IMR-90 (cell line): ENCODE measurements at regions not wholly inside any gene's neighbourhood (a gene's known extent, or its start where the extent isn't known, plus 50 kb on each side); places are given as distances from the start of the nearest gene placed in this dataset.

Experiments used
- ATAC-seq: fragments of 200-7000 bp; cut with Tn5 transposase; 2 replicates; pipeline ENCODE4 v1.9.1; 2020; ENCODE audit warnings: low read depth, mild to moderate bottlenecking, moderate library complexity
- BruUV-seq: library from RNA; stranded (reverse); fragments of 400-500 nt; replicated peaks from 2 replicates; lab custom pipeline; 2021; lab: Mats Ljungman, UMichigan
- CTCF ChIA-PET: fragments of 300-600 bp; formaldehyde crosslinking; extraction: SDS; loops from one replicate; lab custom pipeline; 2021; ENCODE audit warnings: antibody characterized with exemption; lab: Yijun Ruan, JAX
- POLR2A ChIA-PET: fragments of 300-600 bp; sonication (Branson Sonifier 250); formaldehyde crosslinking; loops from one replicate; lab custom pipeline; 2022; ENCODE audit warnings: antibody characterized with exemption; ENCODE audit not compliant: unreplicated experiment; lab: Charles Lee
- DNase-seq: peaks from one replicate; pipeline ENCODE4 v3.0.0; 2013
- H2AFZ ChIP-seq: replicated peaks from 2 replicates; pipeline ENCODE3; 2013; ENCODE audit warnings: low read length, mild to moderate bottlenecking; ENCODE audit not compliant: poor library complexity
- H2AK5ac ChIP-seq: 2 replicates; pipeline ENCODE4 v1.6.1; 2013; ENCODE audit warnings: low read depth, low read length, inconsistent platforms
- H2AK9ac ChIP-seq: replicated peaks from 2 replicates; pipeline ENCODE3; 2013; ENCODE audit warnings: mild to moderate bottlenecking, low read depth, low read length, moderate library complexity; ENCODE audit not compliant: poor library complexity
- H2BK120ac ChIP-seq: 2 replicates; pipeline ENCODE4 v1.6.1; 2013; ENCODE audit warnings: low read depth, low read length, inconsistent platforms
- H2BK15ac ChIP-seq: 3 replicates; pipeline ENCODE4 v1.6.1; 2013; ENCODE audit warnings: low read depth, low read length, inconsistent platforms
- H2BK20ac ChIP-seq: 2 replicates; pipeline ENCODE4 v1.6.1; 2013; ENCODE audit warnings: low read depth, mild to moderate bottlenecking, inconsistent platforms, low read length, moderate library complexity
- H2BK5ac ChIP-seq: 2 replicates; pipeline ENCODE4 v1.6.1; 2013; ENCODE audit warnings: mild to moderate bottlenecking, low read depth, low read length, inconsistent platforms; ENCODE audit not compliant: poor library complexity, severe bottlenecking
- H3K14ac ChIP-seq: replicated peaks from 2 replicates; pipeline ENCODE4 v1.6.1; 2013; ENCODE audit warnings: low read depth, low read length, inconsistent platforms
- H3K18ac ChIP-seq: 2 replicates; pipeline ENCODE4 v1.6.1; 2013; ENCODE audit warnings: low read depth, low read length, control low read depth
- H3K23ac ChIP-seq: 2 replicates; pipeline ENCODE4 v1.6.1; 2013; ENCODE audit warnings: low read depth, low read length, inconsistent platforms
- H3K27ac ChIP-seq: 2 replicates; pipeline ENCODE4 v1.5.1; 2013; ENCODE audit warnings: mild to moderate bottlenecking, control low read depth, low read length; ENCODE audit not compliant: insufficient read depth
- H3K27me3 ChIP-seq: 2 replicates; pipeline ENCODE4 v1.6.1; 2013; ENCODE audit warnings: low read length; ENCODE audit not compliant: control insufficient read depth, insufficient read depth
- H3K36me3 ChIP-seq: 2 replicates; pipeline ENCODE4 v1.6.1; 2013; ENCODE audit warnings: low read length, mixed read lengths; ENCODE audit not compliant: control insufficient read depth, insufficient read depth
- H3K4ac ChIP-seq: 2 replicates; pipeline ENCODE4 v1.6.1; 2013; ENCODE audit warnings: low read depth, low read length, inconsistent platforms
- H3K4me1 ChIP-seq: 2 replicates; pipeline ENCODE4 v1.6.1; 2013; ENCODE audit warnings: low read length, mixed read lengths; ENCODE audit not compliant: control insufficient read depth, insufficient read depth
- H3K4me2 ChIP-seq: 2 replicates; pipeline ENCODE4 v1.6.1; 2013; ENCODE audit warnings: low read depth, mild to moderate bottlenecking, control low read depth, low read length, moderate library complexity
- H3K4me3 ChIP-seq: 2 replicates; pipeline ENCODE4 v1.5.1; 2013; ENCODE audit warnings: low read depth, mild to moderate bottlenecking, control low read depth, low read length, moderate library complexity; ENCODE audit not compliant: insufficient read depth
- H3K56ac ChIP-seq: 2 replicates; pipeline ENCODE4 v1.6.1; 2013; ENCODE audit warnings: low read length, inconsistent platforms; ENCODE audit not compliant: insufficient read depth; ENCODE audit errors: extremely low read depth
- H3K79me1 ChIP-seq, 2 experiments: 2 replicates each; pipeline ENCODE4 v1.6.1; 2013; ENCODE audit warnings: low read length in 2 of 2, inconsistent platforms in 1 of 2, low read depth in 1 of 2
- H3K9ac ChIP-seq: 2 replicates; pipeline ENCODE4 v1.6.1; 2013; ENCODE audit warnings: low read depth, low read length, control low read depth
- H3K9me1 ChIP-seq: 2 replicates; pipeline ENCODE4 v1.6.1; 2013; ENCODE audit warnings: low read length, inconsistent platforms; ENCODE audit not compliant: insufficient read depth
- H3K9me3 ChIP-seq: 2 replicates; pipeline ENCODE4 v1.6.1; 2013; ENCODE audit warnings: low read length; ENCODE audit not compliant: control insufficient read depth, insufficient read depth
- H4K20me1 ChIP-seq: 2 replicates; pipeline ENCODE4 v1.6.1; 2013; ENCODE audit warnings: low read length, inconsistent platforms; ENCODE audit not compliant: insufficient read depth
- H4K5ac ChIP-seq: 2 replicates; pipeline ENCODE4 v1.6.1; 2013; ENCODE audit warnings: mild to moderate bottlenecking, low read depth, low read length, control low read depth
- H4K8ac ChIP-seq, 2 experiments: 2 replicates each; pipeline ENCODE4 v1.6.1; 2013; ENCODE audit warnings: low read depth in 2 of 2, low read length in 2 of 2, control low read depth in 1 of 2, inconsistent platforms in 1 of 2
- H4K91ac ChIP-seq: 2 replicates; pipeline ENCODE4 v1.6.1; 2013; ENCODE audit warnings: low read depth, low read length, inconsistent platforms; ENCODE audit not compliant: insufficient read depth
- CEBPB ChIP-seq: IDR thresholded peaks from 2 replicates; pipeline ENCODE4 v1.6.1; 2012; ENCODE audit warnings: low read depth, low read length, improper control_type of control experiment
- FOS ChIP-seq: fragments of 150-350 bp; IDR thresholded peaks from 2 replicates; pipeline ENCODE4 v1.6.1; 2016; ENCODE audit warnings: low read depth, low read length
- POLR2A ChIP-seq: IDR thresholded peaks from 2 replicates; pipeline ENCODE4 v1.6.1; 2012; ENCODE audit warnings: mild to moderate bottlenecking, low read depth, low read length
- RCOR1 ChIP-seq: IDR thresholded peaks from 2 replicates; pipeline ENCODE4 v1.6.1; 2012; ENCODE audit warnings: mild to moderate bottlenecking, low read length, improper control_type of control experiment; ENCODE audit not compliant: insufficient replicate concordance
- RFX5 ChIP-seq: IDR thresholded peaks from 2 replicates; pipeline ENCODE4 v1.8.0; 2012; ENCODE audit warnings: low read depth, mild to moderate bottlenecking, low read length, moderate library complexity
- WGBS, 2 experiments: methylation state at CpG; one replicate each; pipeline versions ENCODE4 v1.1.5 to v1.1.7; 2013; ENCODE audit warnings: missing lambda C conversion rate in 2 of 2; ENCODE audit not compliant: insufficient read length in 1 of 2; ENCODE audit errors: extremely low coverage in 2 of 2; 5-methylcytosine and 5-hydroxymethylcytosine counted together
- dilution Hi-C: fragments of 300-500 bp; cut with HindIII; formaldehyde crosslinking; loops from one replicate; pipeline ENCODE4 v1.14.3; 2018; ENCODE audit warnings: low sequenced_read_pairs; ENCODE audit not compliant: unreplicated experiment
- in situ Hi-C: fragments of 300-500 bp; cut with MboI; formaldehyde crosslinking; loops from 3 replicates; pipeline ENCODE4 v1.14.3; 2019; ENCODE audit warnings: low sequenced_read_pairs, inconsistent platforms, mixed read lengths
- intact Hi-C: fragments of 100-400 bp; cut with micrococcal nuclease; formaldehyde crosslinking; loops from 2 replicates; pipeline ENCODE4 v1.10.0; 2022
- TF ChIP-seq, protein P1 (sequence below): fragments of 150-350 bp; IDR thresholded peaks from 2 replicates; pipeline ENCODE4 v1.6.1; 2017; ENCODE audit warnings: mild to moderate bottlenecking, antibody characterized with exemption, low read length, low read depth

DNA sequence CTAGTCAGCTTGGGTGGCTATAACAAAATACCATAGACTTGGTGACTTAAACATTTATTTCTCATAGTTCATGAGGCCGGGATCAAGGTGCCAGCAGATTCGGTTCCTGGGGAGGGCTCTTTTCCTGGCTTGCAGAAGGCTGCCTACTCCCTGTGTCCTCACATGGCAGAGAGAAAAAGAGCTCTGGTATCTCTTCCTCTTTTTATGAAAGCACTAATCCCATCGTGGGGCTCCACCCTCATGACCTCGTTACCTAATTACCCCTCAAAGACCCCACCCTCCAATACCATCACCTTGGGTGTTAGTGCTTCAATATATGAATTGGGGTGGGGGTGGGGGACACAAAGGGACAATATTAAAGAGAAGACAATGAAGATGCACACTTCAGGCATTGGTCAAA, 67.1 kb upstream of the CCBE1 start:
- Histone ChIP-seq H3K23ac (no peak overlapping the region), H2BK5ac (peak overlapping the region; percentile 53), H4K91ac (no peak overlapping the region), H3K9me1 (no peaks in the 10 kb centered on the region), H2AK5ac (peak overlapping the region; percentile 2; the same call in 1 of the 2 replicates), H3K9me3 (no peaks in the 10 kb centered on the region), H2BK120ac (peak overlapping the region; percentile 23; the same call in 1 of the 2 replicates), H4K8ac (no peak overlapping the region; a peak in 1 of 4 replicates), H3K36me3 (no peaks in the 10 kb centered on the region), H3K4me1 (peaks cover 4% of the 10 kb centered on the region), H2BK15ac (0 out of 3 replicates have a peak overlapping the region, but pooled peaks have one; percentile 36), H3K9ac (no peak overlapping the region), H2BK20ac (no peak overlapping the region), H3K27ac (peak overlapping the region; percentile 45; the same call in 1 of the 2 replicates), H4K20me1 (no peaks in the 10 kb centered on the region), H3K79me1 (no peaks in the 10 kb centered on the region), H3K56ac (no peak overlapping the region), H2AK9ac (no peak overlapping the region), H2AFZ (no peak overlapping the region), H3K18ac (peak overlapping the region; percentile 68; the same call in 1 of the 2 replicates), H4K5ac (peak overlapping the region; percentile 15), H3K14ac (no peak overlapping the region), H3K27me3 (no peaks in the 10 kb centered on the region), H3K4me2 (no peak overlapping the region), H3K4ac (peak overlapping the region; percentile 9; the same call in 1 of the 2 replicates), H3K4me3 (no peak overlapping the region)
- BruUV-seq = no TSS peak
- ATAC-seq (no peak), DNase-seq (no peak)
- in situ Hi-C loops (no loop called here), intact Hi-C loops (no loop called here), dilution Hi-C loops (no loop called here)
- CTCF ChIA-PET = interaction anchor here (0.9 to 2.0 kb wide), 3 partner anchors 14 to 67 kb away, joined by 3 to 8 read pairs (median 5); partner anchors contain the start of gene CCBE1
- no peak for TF ChIP-seq CEBPB
- TF ChIP-seq RCOR1 = no peak
- TF ChIP-seq RFX5 = no peak
- TF ChIP-seq FOS = no peak
- TF ChIP-seq, protein P1, sequence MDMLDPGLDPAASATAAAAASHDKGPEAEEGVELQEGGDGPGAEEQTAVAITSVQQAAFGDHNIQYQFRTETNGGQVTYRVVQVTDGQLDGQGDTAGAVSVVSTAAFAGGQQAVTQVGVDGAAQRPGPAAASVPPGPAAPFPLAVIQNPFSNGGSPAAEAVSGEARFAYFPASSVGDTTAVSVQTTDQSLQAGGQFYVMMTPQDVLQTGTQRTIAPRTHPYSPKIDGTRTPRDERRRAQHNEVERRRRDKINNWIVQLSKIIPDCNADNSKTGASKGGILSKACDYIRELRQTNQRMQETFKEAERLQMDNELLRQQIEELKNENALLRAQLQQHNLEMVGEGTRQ = no peak
- no peak for TF ChIP-seq POLR2A
- POLR2A ChIA-PET = no interaction called here
- WGBS, 2 experiments = no CpG with 5 or more reads among the region's 4 CpGs
